ENCODE measurements at regions not wholly inside any gene's neighbourhood (a gene's known extent, or its start where the extent isn't known, plus 50 kb on each side); places are given as distances from the start of the nearest gene placed in this dataset.

DNA sequence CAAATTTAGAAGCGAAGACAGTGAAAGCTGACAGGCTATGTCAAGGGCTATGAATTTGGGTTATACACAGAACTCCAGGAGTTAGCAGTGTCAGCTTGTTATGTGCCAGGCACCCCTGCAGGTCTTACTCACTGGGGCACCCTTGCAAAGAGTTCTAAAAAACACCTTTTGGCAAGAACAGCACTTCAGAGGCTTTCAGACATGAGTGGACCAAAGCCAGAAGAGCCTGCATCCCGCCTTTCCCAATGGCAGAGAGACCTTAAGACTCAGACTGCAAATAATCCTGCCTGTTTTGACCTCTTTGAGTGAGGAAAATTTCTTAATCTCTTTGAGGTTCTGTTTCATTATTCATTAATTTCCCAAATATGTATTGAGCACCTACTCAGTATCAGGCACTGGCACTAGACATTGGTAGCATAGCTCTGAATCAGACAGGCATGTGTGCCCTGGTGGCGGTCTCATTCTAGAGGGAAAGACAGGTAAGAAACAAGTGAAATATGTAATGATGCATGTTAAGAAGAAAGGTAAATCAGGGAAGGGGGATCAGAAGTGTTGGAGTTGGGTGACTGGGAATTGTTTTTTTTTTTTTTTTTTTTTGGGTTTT is 280.0 kb downstream of the KBTBD8 start:
- in situ Hi-C loops (cut with HindIII; ENCODE audit: low sequenced_read_pairs): no loop called here

DNA sequence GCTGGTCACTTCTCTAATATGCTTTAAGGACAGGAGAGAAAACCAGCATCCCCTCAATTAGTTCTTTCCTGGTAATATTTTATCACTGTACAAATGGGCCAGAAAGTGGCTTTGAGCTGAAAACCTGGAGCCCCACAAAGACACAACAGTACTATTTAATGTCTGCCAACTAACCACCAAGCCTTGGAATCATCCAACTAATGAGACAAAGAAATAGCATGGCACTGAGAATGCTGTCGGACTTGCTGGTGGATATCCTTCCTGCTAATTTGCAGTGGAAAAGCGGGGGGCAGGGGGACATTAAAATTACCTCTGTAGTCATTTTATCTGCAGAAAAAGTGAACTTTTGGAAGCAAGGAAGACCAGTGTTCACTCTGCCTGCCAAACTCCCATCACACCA is 288.5 kb downstream of the KBTBD8 start:
- in situ Hi-C loops (cut with HindIII; ENCODE audit: low sequenced_read_pairs): no loop called here

DNA sequence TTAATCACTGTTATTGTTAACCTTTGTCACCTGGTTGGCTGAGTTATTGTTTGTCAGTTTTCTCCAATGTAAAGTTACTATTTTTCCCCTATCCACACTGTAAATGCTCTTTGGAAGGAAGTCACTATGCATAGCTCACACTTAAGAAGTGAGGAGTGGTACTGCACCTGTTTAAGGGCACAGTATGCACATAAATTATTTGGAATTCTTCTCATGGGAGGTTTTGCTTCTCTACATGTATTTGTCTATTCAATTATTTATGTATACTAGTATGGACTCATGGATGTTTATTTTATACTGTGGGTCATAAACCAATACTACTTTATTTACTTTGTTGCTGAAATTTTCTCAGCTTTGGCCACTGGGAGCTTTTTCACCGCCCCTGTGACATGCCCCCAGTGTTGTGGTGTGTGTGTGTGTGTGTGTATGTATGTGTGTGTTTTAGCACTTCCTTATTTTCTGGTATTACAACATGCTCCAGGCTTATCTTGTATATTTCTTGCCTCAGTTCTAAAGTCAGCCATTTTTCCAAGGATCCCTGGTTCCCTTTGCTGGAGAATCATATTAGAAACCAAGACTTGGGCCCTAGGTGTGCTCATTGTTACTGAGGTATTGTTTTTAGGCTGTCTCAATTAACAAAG is 290.5 kb downstream of the KBTBD8 start:
- in situ Hi-C loops (cut with HindIII; ENCODE audit: low sequenced_read_pairs): no loop called here

DNA sequence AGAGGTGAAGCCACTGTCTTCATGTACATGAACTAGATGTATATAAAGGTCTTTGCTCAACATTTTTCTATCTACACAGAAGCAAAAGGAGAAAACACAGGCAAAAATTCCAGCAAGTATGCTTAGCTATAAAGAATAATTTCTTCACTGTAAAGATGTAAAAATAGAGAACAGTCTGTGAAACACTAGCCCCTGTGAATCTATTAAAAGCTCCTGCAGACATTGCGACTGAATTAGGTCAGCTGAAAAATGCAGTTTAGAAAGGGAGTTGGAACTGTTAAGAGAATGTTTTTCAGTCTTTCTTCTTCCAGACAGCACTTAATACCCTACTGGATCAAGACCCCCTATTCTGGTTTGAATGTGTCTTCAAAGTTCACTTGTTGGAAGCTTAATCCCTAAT is 291.5 kb downstream of the KBTBD8 start:
- in situ Hi-C loops (cut with HindIII; ENCODE audit: low sequenced_read_pairs): loop anchor here (5.0 kb wide), 1 partner anchor 38 kb away; no protein-coding TSS in a partner anchor

DNA sequence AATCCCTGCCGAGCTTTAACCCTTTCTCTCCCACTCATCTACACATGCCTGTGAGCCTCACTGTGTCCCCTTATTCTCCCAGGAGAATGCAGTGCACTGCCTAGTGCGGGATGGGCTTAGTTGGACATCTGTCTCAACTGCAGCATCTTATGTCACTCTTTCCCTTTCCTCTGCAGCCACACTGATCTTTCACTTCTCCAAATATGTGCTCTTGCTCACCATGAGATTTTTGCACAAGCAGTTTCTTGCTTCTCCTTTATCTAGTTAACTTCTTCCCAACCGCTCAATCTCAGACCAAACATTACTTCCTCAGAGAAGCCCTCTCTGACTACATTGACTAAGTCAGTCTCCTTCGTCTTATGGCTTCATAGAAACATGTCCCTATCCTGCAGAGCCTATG is 292.3 kb downstream of the KBTBD8 start:
- in situ Hi-C loops (cut with HindIII; ENCODE audit: low sequenced_read_pairs): loop anchor here (5.0 kb wide), 1 partner anchor 37 kb away; no protein-coding TSS in a partner anchor

DNA sequence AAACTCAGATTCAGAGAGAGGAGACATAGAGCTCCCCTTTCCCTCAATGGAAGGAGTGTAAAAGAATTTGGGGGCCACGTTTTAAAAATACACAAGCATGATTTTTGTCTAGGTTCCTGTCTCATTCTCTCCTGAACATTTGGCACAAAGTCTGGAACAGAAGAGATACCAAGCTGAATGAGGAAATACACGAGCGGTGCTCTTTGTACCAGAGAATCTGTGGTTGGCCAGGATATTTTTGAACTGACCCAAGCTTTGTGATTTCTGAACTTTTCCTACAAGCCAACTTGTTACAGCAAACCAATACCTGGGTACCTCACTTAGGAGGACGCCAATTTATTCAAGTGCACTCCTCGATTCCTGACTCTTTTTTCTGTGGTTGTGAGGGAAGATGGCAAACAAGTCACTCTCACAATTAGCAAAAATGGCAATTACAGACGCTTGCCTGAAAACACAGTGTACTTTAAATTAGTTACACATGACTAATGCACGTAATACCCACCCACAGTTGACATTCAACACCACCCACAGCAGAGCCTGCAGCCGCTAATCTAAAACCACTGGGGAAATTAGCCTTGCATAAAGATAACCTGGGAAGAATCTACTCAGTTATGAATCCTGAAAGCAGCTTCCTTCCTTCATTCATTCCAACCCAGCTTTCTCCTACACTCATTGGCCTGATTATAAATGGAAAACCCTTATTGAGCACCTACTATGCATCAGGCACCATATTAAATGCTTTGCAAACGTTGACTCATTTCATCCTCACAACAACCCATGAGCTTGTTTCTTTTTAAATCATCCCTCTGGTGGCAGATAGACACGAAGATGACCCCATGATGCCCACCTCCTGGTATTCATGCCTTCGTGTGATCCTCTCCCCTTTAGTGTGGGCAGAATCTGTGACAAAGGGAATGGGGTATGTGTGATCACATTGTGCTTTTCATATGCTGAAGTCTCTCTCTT is 293.5 kb downstream of the KBTBD8 start:
- in situ Hi-C loops (cut with HindIII; ENCODE audit: low sequenced_read_pairs): loop anchor here (5.0 kb wide), 1 partner anchor 36 kb away; no protein-coding TSS in a partner anchor

DNA sequence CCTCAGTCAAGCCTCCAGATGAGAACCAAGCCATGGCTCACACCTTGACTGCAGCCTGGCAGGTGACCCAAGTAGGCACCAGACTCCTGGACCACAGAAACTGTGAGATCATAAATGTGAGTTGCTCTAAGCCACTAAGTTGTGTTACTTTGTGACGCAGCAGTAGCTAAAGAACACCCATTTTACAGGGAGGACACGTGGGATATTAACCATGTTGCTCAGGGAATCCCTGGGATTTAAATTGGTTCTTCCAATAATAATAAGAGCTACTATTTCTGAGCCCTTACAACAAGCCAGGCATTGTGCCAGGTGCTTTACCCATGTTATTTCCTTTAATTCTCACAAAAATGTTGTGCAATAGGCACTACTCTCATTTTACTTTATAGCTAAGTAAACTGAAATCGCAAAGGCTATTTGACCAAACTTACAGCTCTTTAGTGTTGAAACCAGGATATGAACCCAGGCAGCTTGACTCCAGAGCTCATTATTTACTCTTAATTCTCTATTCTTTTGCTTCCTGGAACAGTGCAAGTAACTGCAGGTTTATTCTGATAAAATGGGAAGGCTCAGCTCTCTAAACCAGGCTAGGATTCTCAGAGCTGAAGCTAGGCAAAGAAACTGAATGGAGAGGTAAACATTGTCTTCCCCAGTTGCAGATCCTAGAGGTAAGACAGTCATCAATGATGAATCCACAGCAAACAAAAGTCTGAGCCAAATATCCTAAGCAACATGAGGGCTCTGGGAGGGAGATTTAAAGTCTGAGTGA is 294.4 kb downstream of the KBTBD8 start:
- in situ Hi-C loops (cut with HindIII; ENCODE audit: low sequenced_read_pairs): loop anchor here (5.0 kb wide), 1 partner anchor 35 kb away; no protein-coding TSS in a partner anchor

DNA sequence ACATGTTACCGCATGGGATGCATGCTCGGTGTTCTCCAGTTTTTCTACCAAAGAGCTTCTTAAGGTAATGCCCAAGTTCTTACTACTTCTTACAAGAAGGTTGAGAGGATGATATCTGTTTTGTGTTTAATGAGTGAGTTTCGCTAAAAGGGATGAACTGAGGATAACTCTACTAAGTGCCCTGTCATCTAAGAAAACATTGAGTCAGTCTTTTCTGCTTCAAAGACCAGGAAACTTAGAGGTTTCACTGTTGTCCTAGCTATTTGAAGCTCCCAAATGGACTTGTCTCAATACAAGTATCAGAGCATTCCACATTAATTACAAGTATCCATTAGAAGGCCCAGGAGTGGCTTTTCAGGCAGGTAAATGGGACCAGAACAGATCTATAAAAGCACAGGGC is 296.2 kb downstream of the KBTBD8 start:
- in situ Hi-C loops (cut with HindIII; ENCODE audit: low sequenced_read_pairs): loop anchor here (5.0 kb wide), 1 partner anchor 33 kb away; no protein-coding TSS in a partner anchor

DNA sequence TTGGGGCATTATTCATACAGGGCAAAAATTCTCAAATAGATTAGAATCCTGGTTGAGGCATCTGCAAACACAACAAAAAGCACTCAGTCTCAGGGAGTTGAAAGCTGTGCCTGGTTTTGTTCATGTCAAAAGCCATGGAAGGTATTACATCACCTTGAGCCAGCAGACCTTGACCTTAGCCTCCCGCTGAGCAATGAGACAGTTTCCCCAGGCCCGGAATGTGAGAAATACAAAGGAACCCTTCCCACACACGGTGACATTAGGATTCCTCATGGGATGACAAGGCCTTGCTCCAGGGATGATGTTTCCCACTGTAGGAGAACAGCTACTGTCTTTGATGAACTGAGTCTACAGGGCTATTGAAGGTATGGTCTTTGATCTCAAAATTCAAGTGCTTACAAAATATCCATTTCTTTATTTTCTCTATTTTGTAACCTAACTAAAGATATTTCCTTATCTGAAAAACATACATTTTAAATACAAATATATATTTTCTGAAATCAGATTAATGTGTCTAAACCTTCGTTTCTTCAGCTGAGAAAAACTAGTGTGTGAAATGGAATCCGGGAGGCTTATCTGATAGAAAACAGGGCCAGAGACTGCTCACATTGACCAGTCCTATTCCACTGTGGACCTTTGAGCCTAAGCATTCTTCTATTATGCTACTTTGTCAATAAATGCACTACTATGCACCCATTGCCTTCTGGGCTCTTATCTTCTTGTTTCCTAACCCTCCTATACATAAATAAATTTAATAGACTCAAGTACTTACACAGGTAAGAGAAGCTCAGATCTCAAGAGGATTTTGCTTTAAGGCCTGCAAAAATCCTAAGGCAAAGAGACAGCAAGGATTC is 298.2 kb downstream of the KBTBD8 start:
- in situ Hi-C loops (cut with HindIII; ENCODE audit: low sequenced_read_pairs): no loop called here

DNA sequence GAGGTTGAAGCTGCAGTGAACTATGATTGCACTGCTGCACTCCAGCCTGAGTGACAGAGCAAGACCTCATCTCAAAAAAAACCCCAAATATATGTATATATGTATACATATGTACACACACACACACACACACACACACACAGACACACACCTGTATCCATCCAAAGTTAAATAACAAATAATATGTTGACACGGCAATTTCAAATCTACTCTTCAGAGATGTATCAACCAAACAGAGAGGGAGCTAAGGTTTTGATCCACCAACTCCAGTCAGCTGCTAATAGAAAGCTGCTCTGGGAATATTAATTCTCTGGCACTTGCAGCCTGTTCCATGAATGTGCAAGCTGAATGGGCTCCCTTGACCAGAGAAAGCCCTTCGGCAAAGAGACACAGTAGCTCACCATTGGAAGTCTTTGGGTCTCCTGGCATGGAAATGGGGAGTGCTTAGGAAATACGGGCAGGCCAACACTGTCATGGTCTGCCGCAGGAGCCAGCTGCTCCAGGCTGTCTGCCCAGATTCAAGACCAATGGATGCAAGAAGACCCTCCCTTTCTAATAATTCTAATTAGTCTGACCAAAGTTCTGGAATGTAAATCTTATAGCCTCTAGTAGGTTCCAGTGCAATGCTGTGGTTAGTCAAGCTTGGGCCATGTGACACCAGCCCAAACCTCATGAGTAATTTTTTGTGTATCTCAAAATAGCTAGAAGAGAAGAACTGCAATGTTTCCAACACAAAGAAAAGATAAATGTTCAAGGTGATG is 299.8 kb downstream of the KBTBD8 start:
- in situ Hi-C loops (cut with HindIII; ENCODE audit: low sequenced_read_pairs): no loop called here

DNA sequence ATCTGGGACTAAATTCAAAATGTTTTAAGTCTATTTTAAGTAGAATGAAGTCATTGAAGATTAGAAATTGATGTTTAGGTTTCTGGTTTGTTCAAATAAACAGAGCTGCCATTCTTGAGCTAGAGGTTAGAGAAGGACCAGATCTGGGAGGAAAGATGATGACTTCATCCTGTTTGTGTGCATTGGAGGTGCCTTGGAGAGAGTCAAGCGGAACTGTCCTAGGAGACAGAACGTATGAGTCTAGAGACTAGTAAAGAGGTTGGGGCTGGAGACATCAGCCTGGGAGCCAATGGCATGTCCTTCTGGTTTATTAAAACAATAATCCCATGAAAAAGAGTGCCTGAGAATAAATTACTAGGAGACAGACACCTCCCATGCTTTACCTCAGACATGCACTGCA is 303.4 kb downstream of the KBTBD8 start:
- in situ Hi-C loops (cut with HindIII; ENCODE audit: low sequenced_read_pairs): no loop called here

DNA sequence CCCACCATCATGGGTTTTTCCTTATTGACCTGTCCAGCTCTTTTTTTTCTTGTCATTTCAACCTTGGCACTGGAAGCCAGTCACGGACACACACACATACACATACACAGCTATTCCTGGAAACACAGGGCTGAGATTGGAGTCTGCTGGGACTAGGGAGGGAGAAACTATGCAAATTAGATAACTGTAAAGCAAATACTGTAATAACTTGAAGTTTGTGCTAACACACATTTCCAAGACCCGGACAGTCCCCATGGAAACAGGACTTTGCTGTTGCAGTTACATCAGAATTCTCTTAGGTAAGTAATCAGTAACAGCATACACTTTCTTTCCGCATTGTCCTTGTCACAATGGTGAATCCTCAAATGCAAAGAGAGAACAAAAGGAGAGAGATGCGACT is 304.4 kb downstream of the KBTBD8 start:
- in situ Hi-C loops (cut with HindIII; ENCODE audit: low sequenced_read_pairs): no loop called here

DNA sequence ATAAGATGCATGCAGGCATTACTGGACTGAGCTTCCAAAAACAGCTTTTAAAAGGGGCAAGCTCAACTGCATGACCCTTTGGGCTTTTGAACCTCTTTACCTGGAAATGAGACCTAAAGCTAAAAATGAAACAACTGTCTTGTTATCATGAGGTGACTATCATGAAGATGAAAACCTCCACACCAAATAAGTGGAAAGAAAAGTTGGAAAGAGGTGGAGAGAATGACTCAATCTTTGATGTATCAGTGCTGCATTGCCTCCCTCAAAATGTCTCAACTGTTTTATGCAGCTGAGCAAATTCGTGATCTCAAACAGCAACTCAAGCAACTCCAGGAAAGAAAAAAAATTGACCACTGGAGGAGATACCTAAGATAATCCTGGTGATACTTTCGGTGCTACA is 307.1 kb downstream of the KBTBD8 start:
- in situ Hi-C loops (cut with HindIII; ENCODE audit: low sequenced_read_pairs): no loop called here

DNA sequence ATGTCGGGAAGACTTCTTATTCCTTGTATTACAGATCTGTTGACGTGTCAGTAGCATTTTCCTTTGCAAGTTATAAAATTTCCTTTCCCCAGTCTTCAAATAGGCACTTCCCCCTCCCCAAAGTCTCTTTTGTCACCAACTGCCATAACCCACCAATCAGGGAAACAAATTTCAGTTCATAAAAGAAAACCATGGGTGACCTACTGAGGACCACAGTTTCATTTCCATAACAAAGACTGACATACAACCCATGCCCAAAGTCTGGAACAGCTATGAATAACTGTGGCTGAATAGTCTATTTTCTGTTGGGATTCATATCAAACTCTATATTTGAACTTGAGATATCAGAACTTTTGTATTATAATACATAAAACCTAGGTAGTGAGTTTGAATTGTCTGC is 307.8 kb downstream of the KBTBD8 start:
- in situ Hi-C loops (cut with HindIII; ENCODE audit: low sequenced_read_pairs): no loop called here

DNA sequence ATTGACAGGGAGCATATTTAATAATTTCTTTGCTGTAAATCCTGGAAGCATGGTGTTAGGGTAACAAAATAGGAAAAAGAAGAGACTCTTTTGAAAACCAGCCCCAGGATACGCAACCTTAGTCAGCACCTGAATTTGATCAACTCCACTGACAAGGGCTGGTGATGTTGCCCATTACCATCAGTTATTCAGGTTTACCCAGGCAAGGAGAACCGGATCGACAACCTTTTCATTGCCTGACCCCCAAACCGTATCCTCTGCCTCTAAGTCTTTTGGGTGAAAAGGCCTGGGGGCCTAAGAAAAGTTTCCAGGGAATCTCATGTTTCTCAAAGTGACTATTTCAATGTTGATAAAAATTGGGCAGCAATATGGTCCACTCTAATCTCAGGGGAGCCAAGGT is 313.3 kb downstream of the KBTBD8 start:
- in situ Hi-C loops (cut with HindIII; ENCODE audit: low sequenced_read_pairs): no loop called here

DNA sequence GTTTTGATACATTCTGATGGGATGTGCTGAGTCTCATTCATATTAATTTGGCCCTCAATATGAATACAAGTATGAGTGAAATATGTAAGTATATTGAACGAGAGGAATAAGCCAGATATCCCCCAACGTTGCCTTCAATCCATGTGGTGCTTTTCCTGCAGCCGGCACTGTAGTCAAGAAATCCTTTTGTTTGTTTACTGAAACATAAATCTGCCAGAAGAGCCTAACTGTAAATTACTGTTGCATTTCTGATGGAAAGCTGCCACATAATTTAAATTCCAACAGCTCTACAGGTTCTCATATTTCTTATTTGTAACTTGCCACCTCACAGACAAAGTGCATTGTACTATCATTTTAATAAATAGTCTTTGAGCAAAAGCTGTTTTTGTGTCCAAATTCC is 314.0 kb downstream of the KBTBD8 start:
- in situ Hi-C loops (cut with HindIII; ENCODE audit: low sequenced_read_pairs): no loop called here

DNA sequence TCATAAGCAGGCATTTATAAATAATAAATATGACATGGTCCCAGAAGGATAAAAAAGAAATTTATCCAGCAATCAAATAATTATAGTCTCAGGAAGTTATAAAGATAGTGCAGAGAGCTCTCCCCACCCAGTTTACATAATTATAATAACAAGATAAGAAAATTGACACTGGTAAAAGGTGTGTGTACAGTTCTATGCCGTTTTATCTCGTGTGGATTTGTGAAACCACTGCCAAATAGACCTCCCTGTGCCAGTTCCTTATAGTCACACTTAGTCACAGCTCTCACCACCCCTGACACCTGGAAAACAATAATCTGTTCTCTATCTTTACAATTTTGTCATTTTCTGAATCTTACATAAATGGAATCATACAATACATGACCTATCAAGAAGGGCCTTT is 320.1 kb downstream of the KBTBD8 start:
- in situ Hi-C loops (cut with HindIII; ENCODE audit: low sequenced_read_pairs): no loop called here

DNA sequence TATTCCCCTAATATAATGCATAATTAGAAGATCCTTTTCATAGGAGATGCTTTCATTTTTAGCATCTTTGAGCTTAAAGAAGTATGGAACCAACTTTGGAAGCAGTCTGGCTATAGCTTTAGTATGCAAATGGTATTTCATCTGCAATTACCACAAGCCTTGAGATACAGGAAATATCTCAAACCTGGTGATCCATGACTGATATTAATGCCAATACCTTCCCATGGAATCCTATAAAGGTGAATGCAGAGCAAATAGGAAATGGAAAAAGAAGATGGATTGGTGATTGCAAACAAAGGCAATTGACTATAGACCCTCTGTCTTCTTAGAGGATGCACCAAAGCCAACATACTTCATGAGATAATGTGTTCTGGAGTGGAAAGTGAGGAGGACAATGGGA is 326.4 kb downstream of the KBTBD8 start:
- in situ Hi-C loops (cut with HindIII; ENCODE audit: low sequenced_read_pairs): no loop called here

All from DLD1 (cell line).